ENCODE measurements at regions not wholly inside any gene's neighbourhood (a gene's known extent, or its start where the extent isn't known, plus 50 kb on each side); places are given as distances from the start of the nearest gene placed in this dataset.

DNA sequence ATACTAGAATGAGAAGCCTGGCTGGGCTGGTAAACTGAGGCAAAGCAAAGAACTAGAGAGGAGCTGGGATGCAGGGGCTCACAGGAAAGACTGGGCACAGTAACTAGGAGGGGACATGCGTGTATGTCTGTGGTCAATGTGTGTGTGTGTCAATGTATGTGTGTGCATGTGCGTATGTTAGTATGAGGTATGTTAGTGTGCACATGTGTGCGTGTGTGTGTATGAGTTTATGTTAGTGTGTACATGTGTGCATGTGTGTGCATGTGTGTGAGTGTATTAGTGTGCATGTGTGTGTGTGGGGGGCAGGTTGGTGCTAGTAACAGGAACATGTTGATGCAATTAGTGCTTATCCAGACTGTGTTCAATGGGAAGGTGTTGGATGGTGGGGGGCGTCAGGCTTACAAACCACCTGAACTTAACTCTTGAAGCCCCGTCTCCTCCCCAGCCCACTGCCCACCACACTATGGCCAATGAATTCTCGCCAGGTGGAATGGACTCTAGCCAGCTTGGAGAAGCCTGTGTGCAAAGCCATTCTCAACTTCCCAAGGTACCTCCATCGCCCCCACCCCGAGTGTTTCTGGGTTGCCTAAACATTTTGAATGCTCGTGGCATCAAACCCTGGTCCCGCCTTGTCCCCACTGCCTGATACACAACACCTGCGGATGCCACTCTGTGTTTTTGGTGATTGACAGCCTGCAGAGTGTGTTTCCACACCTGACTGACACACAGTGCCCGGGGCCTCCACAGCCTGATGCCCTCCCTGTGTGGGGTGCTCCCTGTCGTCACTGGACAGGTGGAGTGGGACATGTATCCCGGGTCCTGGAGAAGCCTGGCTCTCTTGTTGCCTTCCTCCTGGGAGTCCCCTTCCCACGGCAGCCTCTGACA, 90.1 kb upstream of the ASB18 start:
- TF ChIP-seq, protein P1, sequence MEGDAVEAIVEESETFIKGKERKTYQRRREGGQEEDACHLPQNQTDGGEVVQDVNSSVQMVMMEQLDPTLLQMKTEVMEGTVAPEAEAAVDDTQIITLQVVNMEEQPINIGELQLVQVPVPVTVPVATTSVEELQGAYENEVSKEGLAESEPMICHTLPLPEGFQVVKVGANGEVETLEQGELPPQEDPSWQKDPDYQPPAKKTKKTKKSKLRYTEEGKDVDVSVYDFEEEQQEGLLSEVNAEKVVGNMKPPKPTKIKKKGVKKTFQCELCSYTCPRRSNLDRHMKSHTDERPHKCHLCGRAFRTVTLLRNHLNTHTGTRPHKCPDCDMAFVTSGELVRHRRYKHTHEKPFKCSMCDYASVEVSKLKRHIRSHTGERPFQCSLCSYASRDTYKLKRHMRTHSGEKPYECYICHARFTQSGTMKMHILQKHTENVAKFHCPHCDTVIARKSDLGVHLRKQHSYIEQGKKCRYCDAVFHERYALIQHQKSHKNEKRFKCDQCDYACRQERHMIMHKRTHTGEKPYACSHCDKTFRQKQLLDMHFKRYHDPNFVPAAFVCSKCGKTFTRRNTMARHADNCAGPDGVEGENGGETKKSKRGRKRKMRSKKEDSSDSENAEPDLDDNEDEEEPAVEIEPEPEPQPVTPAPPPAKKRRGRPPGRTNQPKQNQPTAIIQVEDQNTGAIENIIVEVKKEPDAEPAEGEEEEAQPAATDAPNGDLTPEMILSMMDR (IDR thresholded peaks at IDR 0.05) = no peak
- TF ChIP-seq, protein P2, sequence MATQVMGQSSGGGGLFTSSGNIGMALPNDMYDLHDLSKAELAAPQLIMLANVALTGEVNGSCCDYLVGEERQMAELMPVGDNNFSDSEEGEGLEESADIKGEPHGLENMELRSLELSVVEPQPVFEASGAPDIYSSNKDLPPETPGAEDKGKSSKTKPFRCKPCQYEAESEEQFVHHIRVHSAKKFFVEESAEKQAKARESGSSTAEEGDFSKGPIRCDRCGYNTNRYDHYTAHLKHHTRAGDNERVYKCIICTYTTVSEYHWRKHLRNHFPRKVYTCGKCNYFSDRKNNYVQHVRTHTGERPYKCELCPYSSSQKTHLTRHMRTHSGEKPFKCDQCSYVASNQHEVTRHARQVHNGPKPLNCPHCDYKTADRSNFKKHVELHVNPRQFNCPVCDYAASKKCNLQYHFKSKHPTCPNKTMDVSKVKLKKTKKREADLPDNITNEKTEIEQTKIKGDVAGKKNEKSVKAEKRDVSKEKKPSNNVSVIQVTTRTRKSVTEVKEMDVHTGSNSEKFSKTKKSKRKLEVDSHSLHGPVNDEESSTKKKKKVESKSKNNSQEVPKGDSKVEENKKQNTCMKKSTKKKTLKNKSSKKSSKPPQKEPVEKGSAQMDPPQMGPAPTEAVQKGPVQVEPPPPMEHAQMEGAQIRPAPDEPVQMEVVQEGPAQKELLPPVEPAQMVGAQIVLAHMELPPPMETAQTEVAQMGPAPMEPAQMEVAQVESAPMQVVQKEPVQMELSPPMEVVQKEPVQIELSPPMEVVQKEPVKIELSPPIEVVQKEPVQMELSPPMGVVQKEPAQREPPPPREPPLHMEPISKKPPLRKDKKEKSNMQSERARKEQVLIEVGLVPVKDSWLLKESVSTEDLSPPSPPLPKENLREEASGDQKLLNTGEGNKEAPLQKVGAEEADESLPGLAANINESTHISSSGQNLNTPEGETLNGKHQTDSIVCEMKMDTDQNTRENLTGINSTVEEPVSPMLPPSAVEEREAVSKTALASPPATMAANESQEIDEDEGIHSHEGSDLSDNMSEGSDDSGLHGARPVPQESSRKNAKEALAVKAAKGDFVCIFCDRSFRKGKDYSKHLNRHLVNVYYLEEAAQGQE (IDR thresholded peaks at IDR 0.05; ENCODE audit: insufficient read depth in 1 of 2, low read depth in 2 of 2, low read length in 1 of 2) = no peak
